ENCODE measurements at regions not wholly inside any gene's neighbourhood (a gene's known extent, or its start where the extent isn't known, plus 50 kb on each side); places are given as distances from the start of the nearest gene placed in this dataset.

DNA sequence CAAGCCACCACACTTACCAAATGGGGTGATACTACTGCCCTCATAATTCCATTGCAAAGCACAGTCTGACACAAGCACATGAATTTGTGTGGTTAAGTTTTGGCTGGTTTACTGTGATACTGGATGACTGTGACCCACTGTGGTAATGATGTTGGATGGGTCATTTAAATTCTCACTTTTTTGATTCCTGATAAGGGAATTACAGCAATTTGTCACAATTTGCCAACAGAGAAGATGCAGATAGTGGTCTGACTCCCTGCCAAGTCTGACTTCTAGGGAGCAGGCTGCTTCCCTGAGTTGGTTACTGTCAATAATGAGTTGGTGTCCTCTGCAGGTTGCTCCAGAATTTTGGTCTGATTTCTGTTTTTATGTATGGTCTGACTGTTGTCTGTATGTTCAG is 731.9 kb downstream of the MTRR start:
- no peak overlapping the region for H3K9ac ChIP-seq
- H3K4me1 ChIP-seq (ENCODE audit: low read depth, poor library complexity, severe bottlenecking) = no peaks in the 10 kb centered on the region
- H3K27me3 ChIP-seq (ENCODE audit: insufficient read depth, low read depth) = no peaks in the 10 kb centered on the region

DNA sequence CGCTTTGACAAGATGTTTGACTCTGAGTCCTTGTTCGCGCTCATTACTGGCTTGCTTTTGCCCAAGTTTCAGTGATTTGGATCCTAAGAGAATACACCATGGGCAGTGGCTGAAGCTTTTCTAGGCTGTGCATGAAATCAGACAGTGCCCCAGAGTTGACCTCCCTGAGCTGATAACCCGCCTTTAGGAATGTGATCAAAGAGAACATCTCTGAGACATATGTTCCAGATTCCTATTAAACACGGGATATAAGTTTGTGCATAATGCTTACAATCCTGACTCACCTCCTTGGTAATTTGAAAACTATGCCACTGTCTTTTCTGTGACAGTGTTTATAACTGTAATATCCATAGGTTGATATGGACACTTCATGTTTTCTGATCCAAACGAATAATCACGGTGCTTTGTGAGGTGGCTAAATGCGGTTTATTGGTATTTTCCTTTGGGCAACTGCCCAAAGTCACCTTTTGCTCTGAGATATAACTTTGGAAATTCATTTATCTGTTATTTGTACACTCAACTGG is 732.9 kb downstream of the MTRR start:
- TF ChIP-seq, protein P1, sequence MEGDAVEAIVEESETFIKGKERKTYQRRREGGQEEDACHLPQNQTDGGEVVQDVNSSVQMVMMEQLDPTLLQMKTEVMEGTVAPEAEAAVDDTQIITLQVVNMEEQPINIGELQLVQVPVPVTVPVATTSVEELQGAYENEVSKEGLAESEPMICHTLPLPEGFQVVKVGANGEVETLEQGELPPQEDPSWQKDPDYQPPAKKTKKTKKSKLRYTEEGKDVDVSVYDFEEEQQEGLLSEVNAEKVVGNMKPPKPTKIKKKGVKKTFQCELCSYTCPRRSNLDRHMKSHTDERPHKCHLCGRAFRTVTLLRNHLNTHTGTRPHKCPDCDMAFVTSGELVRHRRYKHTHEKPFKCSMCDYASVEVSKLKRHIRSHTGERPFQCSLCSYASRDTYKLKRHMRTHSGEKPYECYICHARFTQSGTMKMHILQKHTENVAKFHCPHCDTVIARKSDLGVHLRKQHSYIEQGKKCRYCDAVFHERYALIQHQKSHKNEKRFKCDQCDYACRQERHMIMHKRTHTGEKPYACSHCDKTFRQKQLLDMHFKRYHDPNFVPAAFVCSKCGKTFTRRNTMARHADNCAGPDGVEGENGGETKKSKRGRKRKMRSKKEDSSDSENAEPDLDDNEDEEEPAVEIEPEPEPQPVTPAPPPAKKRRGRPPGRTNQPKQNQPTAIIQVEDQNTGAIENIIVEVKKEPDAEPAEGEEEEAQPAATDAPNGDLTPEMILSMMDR (conservative IDR thresholded peaks at IDR 0.05; ENCODE audit: low read depth, low read length) = no peak

More for the DNA sequence above, 731.9 kb downstream of the MTRR start:
- no peak overlapping the region for H3K4me3 ChIP-seq (IDR thresholded peaks at IDR 0.05; ENCODE audit: insufficient read depth, low read depth, low read length)
- H3K36me3 ChIP-seq (ENCODE audit: insufficient read depth) = no peaks in the 10 kb centered on the region
- H2AFZ ChIP-seq (ENCODE audit: low read depth) = no peak overlapping the region
- TF ChIP-seq, protein P1 (conservative IDR thresholded peaks at IDR 0.05; ENCODE audit: low read depth, low read length) = no peak
- no peaks in the 10 kb centered on the region for H4K20me1 ChIP-seq (ENCODE audit: insufficient read depth)
- H3K27ac ChIP-seq = no peak overlapping the region
- H3K79me2 ChIP-seq (ENCODE audit: insufficient read depth, low read depth) = no peaks in the 10 kb centered on the region
- H3K4me2 ChIP-seq = no peak overlapping the region

GRCh38 chr5:8606231-8606630 is 737.3 kb downstream of the MTRR start:
- Histone ChIP-seq H3K4me3 (IDR thresholded peaks at IDR 0.05; ENCODE audit: insufficient read depth, low read depth, low read length) (no peak overlapping the region), H3K79me2 (ENCODE audit: insufficient read depth, low read depth) (no peaks in the 10 kb centered on the region), H3K4me2 (no peak overlapping the region), H3K36me3 (ENCODE audit: insufficient read depth) (no peaks in the 10 kb centered on the region), H3K9ac (no peak overlapping the region), H3K27ac (no peak overlapping the region), H4K20me1 (ENCODE audit: insufficient read depth) (no peaks in the 10 kb centered on the region), H2AFZ (ENCODE audit: low read depth) (no peak overlapping the region), H3K27me3 (ENCODE audit: insufficient read depth, low read depth) (no peaks in the 10 kb centered on the region), H3K4me1 (ENCODE audit: low read depth, poor library complexity, severe bottlenecking) (no peaks in the 10 kb centered on the region)
- TF ChIP-seq, protein P1 (conservative IDR thresholded peaks at IDR 0.05; ENCODE audit: low read depth, low read length) = no peak

More for the DNA sequence above, 732.9 kb downstream of the MTRR start:
- H3K27ac ChIP-seq = no peak overlapping the region
- H3K4me2 ChIP-seq = no peak overlapping the region
- no peaks in the 10 kb centered on the region for H3K27me3 ChIP-seq (ENCODE audit: insufficient read depth, low read depth)
- H3K4me1 ChIP-seq (ENCODE audit: low read depth, poor library complexity, severe bottlenecking) = no peaks in the 10 kb centered on the region
- no peak overlapping the region for H2AFZ ChIP-seq (ENCODE audit: low read depth)
- H3K4me3 ChIP-seq (IDR thresholded peaks at IDR 0.05; ENCODE audit: insufficient read depth, low read depth, low read length) = no peak overlapping the region
- H3K36me3 ChIP-seq (ENCODE audit: insufficient read depth) = no peaks in the 10 kb centered on the region
- no peaks in the 10 kb centered on the region for H4K20me1 ChIP-seq (ENCODE audit: insufficient read depth)
- H3K79me2 ChIP-seq (ENCODE audit: insufficient read depth, low read depth) = no peaks in the 10 kb centered on the region
- no peak overlapping the region for H3K9ac ChIP-seq

GRCh38 chr5:8611067-8611466 is 742.1 kb downstream of the MTRR start:
- Histone ChIP-seq H4K20me1 (ENCODE audit: insufficient read depth) (no peaks in the 10 kb centered on the region), H3K4me3 (IDR thresholded peaks at IDR 0.05; ENCODE audit: insufficient read depth, low read depth, low read length) (no peak overlapping the region), H3K79me2 (ENCODE audit: insufficient read depth, low read depth) (no peaks in the 10 kb centered on the region), H3K27ac (no peak overlapping the region), H3K4me1 (ENCODE audit: low read depth, poor library complexity, severe bottlenecking) (no peaks in the 10 kb centered on the region), H3K4me2 (no peak overlapping the region), H3K36me3 (ENCODE audit: insufficient read depth) (no peaks in the 10 kb centered on the region), H3K9ac (no peak overlapping the region), H2AFZ (ENCODE audit: low read depth) (no peak overlapping the region), H3K27me3 (ENCODE audit: insufficient read depth, low read depth) (no peaks in the 10 kb centered on the region)
- TF ChIP-seq, protein P1 (conservative IDR thresholded peaks at IDR 0.05; ENCODE audit: low read depth, low read length) = no peak

Data from KMS-11 (cell line).